ENCODE measurements at regions not wholly inside any gene's neighbourhood (a gene's known extent, or its start where the extent isn't known, plus 50 kb on each side); places are given as distances from the start of the nearest gene placed in this dataset.

- no peak for TF ChIP-seq CTCF (IDR thresholded peaks at IDR 0.05; ENCODE audit: unreplicated experiment)
- H3K36me3 Mint-ChIP-seq (ENCODE audit: low read depth, unreplicated experiment) = no peaks in the 10 kb centered on the region
- no peak overlapping the region for H3K27ac Mint-ChIP-seq (ENCODE audit: unreplicated experiment)
- DNase-seq (ENCODE audit: low spot score) = no peak
- H3K9me3 Mint-ChIP-seq (ENCODE audit: unreplicated experiment) = no peaks in the 10 kb centered on the region
- no peak overlapping the region for H3K4me3 Mint-ChIP-seq (ENCODE audit: unreplicated experiment)
- no peaks in the 10 kb centered on the region for H3K4me1 Mint-ChIP-seq (ENCODE audit: unreplicated experiment)
- H3K27me3 Mint-ChIP-seq (ENCODE audit: unreplicated experiment) = no peaks in the 10 kb centered on the region
Measured at GRCh38 chr1:98422816-98423215, 238.7 kb upstream of the SNX7 start.

GRCh38 chr1:98421085-98421435 is 240.5 kb upstream of the SNX7 start:
- Mint-ChIP-seq H3K27me3 (ENCODE audit: unreplicated experiment) (no peaks in the 10 kb centered on the region), H3K27ac (ENCODE audit: unreplicated experiment) (no peak overlapping the region)
- no peak for TF ChIP-seq CTCF (IDR thresholded peaks at IDR 0.05; ENCODE audit: unreplicated experiment)

GRCh38 chr1:98420376-98421084 is 241.0 kb upstream of the SNX7 start:
- H3K27ac Mint-ChIP-seq (ENCODE audit: unreplicated experiment) = no peak overlapping the region
- H3K4me3 Mint-ChIP-seq (ENCODE audit: unreplicated experiment) = no peak overlapping the region
- no peak for TF ChIP-seq CTCF (IDR thresholded peaks at IDR 0.05; ENCODE audit: unreplicated experiment)
- no peaks in the 10 kb centered on the region for H3K36me3 Mint-ChIP-seq (ENCODE audit: low read depth, unreplicated experiment)
- H3K4me1 Mint-ChIP-seq (ENCODE audit: unreplicated experiment) = no peaks in the 10 kb centered on the region
- no peaks in the 10 kb centered on the region for H3K27me3 Mint-ChIP-seq (ENCODE audit: unreplicated experiment)
- no peak for DNase-seq (ENCODE audit: low spot score)
- no peaks in the 10 kb centered on the region for H3K9me3 Mint-ChIP-seq (ENCODE audit: unreplicated experiment)

More at GRCh38 chr1:98421085-98421435, 240.5 kb upstream of the SNX7 start:
- no peak for DNase-seq (ENCODE audit: low spot score)
- Mint-ChIP-seq H3K4me1 (ENCODE audit: unreplicated experiment) (no peaks in the 10 kb centered on the region), H3K36me3 (ENCODE audit: low read depth, unreplicated experiment) (no peaks in the 10 kb centered on the region), H3K4me3 (ENCODE audit: unreplicated experiment) (no peak overlapping the region), H3K9me3 (ENCODE audit: unreplicated experiment) (no peaks in the 10 kb centered on the region)

GRCh38 chr1:98417820-98418219 is 243.7 kb upstream of the SNX7 start:
- H3K9me3 Mint-ChIP-seq (ENCODE audit: unreplicated experiment) = no peaks in the 10 kb centered on the region
- H3K27ac Mint-ChIP-seq (ENCODE audit: unreplicated experiment) = no peak overlapping the region
- no peaks in the 10 kb centered on the region for H3K27me3 Mint-ChIP-seq (ENCODE audit: unreplicated experiment)
- no peak overlapping the region for H3K4me3 Mint-ChIP-seq (ENCODE audit: unreplicated experiment)
- H3K4me1 Mint-ChIP-seq (ENCODE audit: unreplicated experiment) = no peaks in the 10 kb centered on the region
- H3K36me3 Mint-ChIP-seq (ENCODE audit: low read depth, unreplicated experiment) = no peaks in the 10 kb centered on the region
- no peak for DNase-seq (ENCODE audit: low spot score)
- TF ChIP-seq CTCF (IDR thresholded peaks at IDR 0.05; ENCODE audit: unreplicated experiment) = no peak

GRCh38 chr1:98410082-98410481 is 251.4 kb upstream of the SNX7 start:
- Mint-ChIP-seq H3K27me3 (ENCODE audit: unreplicated experiment) (no peaks in the 10 kb centered on the region), H3K27ac (ENCODE audit: unreplicated experiment) (no peak overlapping the region), H3K4me1 (ENCODE audit: unreplicated experiment) (no peaks in the 10 kb centered on the region), H3K36me3 (ENCODE audit: low read depth, unreplicated experiment) (no peaks in the 10 kb centered on the region), H3K4me3 (ENCODE audit: unreplicated experiment) (no peak overlapping the region), H3K9me3 (ENCODE audit: unreplicated experiment) (no peaks in the 10 kb centered on the region)
- no peak for DNase-seq (ENCODE audit: low spot score)
- no peak for TF ChIP-seq CTCF (IDR thresholded peaks at IDR 0.05; ENCODE audit: unreplicated experiment)

Measured in endothelial cell (in vitro differentiated cells).